Keratinocyte (primary cell): ENCODE measurements at regions not wholly inside any gene's neighbourhood (a gene's known extent, or its start where the extent isn't known, plus 50 kb on each side); places are given as distances from the start of the nearest gene placed in this dataset.

Source experiments
- DNase-seq: peaks from one replicate; pipeline ENCODE4 v3.0.0-alpha.2; 2011; ENCODE audit warnings: low read depth, missing footprints, low spot score
- FAIRE-seq: peaks from 2 replicates; lab custom pipeline; 2011; peaks lifted over from hg19 to GRCh38; lab: Jason Lieb, UNC
- H2AFZ ChIP-seq: 2 replicates; pipeline ENCODE4 v1.6.0; 2012; ENCODE audit warnings: low read length, control low read depth, inconsistent platforms; ENCODE audit not compliant: control insufficient read depth
- H3K27ac ChIP-seq: 2 replicates; pipeline ENCODE4 v1.5.1; 2011; ENCODE audit warnings: low read length; ENCODE audit not compliant: control insufficient read depth, insufficient read depth
- H3K27me3 ChIP-seq: 3 replicates; pipeline ENCODE4 v1.6.0; 2011; ENCODE audit warnings: low read length; ENCODE audit not compliant: control insufficient read depth, insufficient read depth; ENCODE audit errors: extremely low read depth
- H3K36me3 ChIP-seq, 2 experiments: 2 replicates in 1 of 2; 3 replicates in 1 of 2; pipeline ENCODE4 v1.5.1; 2011; ENCODE audit warnings: low read length in 2 of 2, mild to moderate bottlenecking in 1 of 2; ENCODE audit not compliant: control insufficient read depth in 2 of 2, insufficient read depth in 2 of 2; ENCODE audit errors: extremely low read depth in 1 of 2
- H3K4me1 ChIP-seq: 3 replicates; pipeline ENCODE4 v1.5.1; 2011; ENCODE audit warnings: low read length; ENCODE audit not compliant: control insufficient read depth, insufficient read depth; ENCODE audit errors: extremely low read depth
- H3K4me2 ChIP-seq: 3 replicates; pipeline ENCODE4 v1.6.0; 2011; ENCODE audit warnings: low read depth, low read length; ENCODE audit not compliant: control insufficient read depth, insufficient read depth; ENCODE audit errors: extremely low read depth
- H3K4me3 ChIP-seq, 3 experiments: fragments of 200-600 bp in 1 of 3; sonication (generic) in 1 of 3; 2 replicates in 2 of 3; 3 replicates in 1 of 3; pipeline ENCODE4 v1.5.1; 2011 to 2016; ENCODE audit warnings: low read length in 3 of 3, mild to moderate bottlenecking in 3 of 3, control low read depth in 2 of 3, inconsistent platforms in 1 of 3, low read depth in 1 of 3, mixed read lengths in 1 of 3, mixed run types in 1 of 3, moderate library complexity in 1 of 3; ENCODE audit not compliant: control insufficient read depth in 2 of 3, insufficient read depth in 2 of 3; ENCODE audit errors: extremely low read depth in 1 of 3
- H3K79me2 ChIP-seq: 2 replicates; pipeline ENCODE4 v1.6.0; 2012; ENCODE audit warnings: low read length; ENCODE audit not compliant: control insufficient read depth, insufficient read depth
- H3K9ac ChIP-seq: 3 replicates; pipeline ENCODE4 v1.6.0; 2011; ENCODE audit warnings: low read length; ENCODE audit not compliant: control insufficient read depth, insufficient read depth; ENCODE audit errors: extremely low read depth
- H3K9me1 ChIP-seq: 3 replicates; pipeline ENCODE4 v1.6.0; 2011; ENCODE audit warnings: low read length; ENCODE audit not compliant: control insufficient read depth, insufficient read depth; ENCODE audit errors: extremely low read depth
- H3K9me3 ChIP-seq: 2 replicates; pipeline ENCODE4 v1.5.1; 2012; ENCODE audit warnings: low read depth, low read length; ENCODE audit not compliant: control insufficient read depth
- H4K20me1 ChIP-seq: 3 replicates; pipeline ENCODE4 v1.6.0; 2011; ENCODE audit warnings: low read length; ENCODE audit not compliant: control insufficient read depth, insufficient read depth; ENCODE audit errors: extremely low read depth
- EZH2 ChIP-seq: IDR thresholded peaks from one replicate; pipeline ENCODE4 v1.6.1; 2012; ENCODE audit warnings: inconsistent platforms, mild to moderate bottlenecking, low read length, moderate library complexity
- dilution Hi-C: fragments of 300-500 bp; cut with MboI; formaldehyde crosslinking; loops from one replicate; pipeline ENCODE4 v1.7.0; 2020; ENCODE audit warnings: low sequenced_read_pairs; ENCODE audit not compliant: extremely low pct_ligation_motif_present
- TF ChIP-seq, protein P1 (sequence below), 3 experiments: IDR thresholded peaks in 1 of 3; conservative IDR thresholded peaks in 1 of 3; optimal IDR thresholded peaks in 1 of 3; 2 replicates in 2 of 3; 3 replicates in 1 of 3; pipeline versions ENCODE3 to v1.5.1; 2011; ENCODE audit warnings: low read length in 3 of 3, mild to moderate bottlenecking in 3 of 3, moderate library complexity in 2 of 3, control low read depth in 1 of 3, inconsistent platforms in 1 of 3; ENCODE audit not compliant: insufficient read depth in 2 of 3; ENCODE audit errors: extremely low read depth in 1 of 3

DNA sequence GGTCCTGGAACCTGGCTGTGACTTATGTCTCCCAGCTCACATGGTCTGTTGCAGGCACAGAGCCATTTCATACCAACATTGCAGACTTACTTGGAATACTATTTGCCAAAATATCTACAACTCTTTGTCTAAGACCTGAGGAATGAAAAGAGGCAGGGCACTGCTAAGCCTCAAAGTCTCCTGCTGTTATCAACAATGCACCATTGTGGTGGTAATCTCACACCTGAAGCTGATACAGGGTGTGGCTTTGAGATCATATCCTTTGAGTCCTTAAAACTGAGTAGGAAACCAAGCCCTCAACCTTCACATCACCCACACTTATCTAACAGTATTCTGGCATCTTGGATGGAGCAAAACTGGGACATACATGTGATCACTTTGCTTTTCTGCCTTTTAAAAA is 782.0 kb downstream of the EPHA3 start:
- Histone ChIP-seq H3K4me2 (no peak overlapping the region), H3K9me1 (no peaks in the 10 kb centered on the region), H3K4me1 (no peaks in the 10 kb centered on the region), H3K9me3 (no peaks in the 10 kb centered on the region), H2AFZ (no peak overlapping the region), H3K27ac (no peak overlapping the region), H3K79me2 (no peaks in the 10 kb centered on the region), H3K4me3 (no peak overlapping the region), H3K27me3 (no peaks in the 10 kb centered on the region), H4K20me1 (no peaks in the 10 kb centered on the region), H3K36me3 (no peaks in the 10 kb centered on the region), H3K9ac (no peak overlapping the region)
- no peak for FAIRE-seq
- TF ChIP-seq, protein P1, sequence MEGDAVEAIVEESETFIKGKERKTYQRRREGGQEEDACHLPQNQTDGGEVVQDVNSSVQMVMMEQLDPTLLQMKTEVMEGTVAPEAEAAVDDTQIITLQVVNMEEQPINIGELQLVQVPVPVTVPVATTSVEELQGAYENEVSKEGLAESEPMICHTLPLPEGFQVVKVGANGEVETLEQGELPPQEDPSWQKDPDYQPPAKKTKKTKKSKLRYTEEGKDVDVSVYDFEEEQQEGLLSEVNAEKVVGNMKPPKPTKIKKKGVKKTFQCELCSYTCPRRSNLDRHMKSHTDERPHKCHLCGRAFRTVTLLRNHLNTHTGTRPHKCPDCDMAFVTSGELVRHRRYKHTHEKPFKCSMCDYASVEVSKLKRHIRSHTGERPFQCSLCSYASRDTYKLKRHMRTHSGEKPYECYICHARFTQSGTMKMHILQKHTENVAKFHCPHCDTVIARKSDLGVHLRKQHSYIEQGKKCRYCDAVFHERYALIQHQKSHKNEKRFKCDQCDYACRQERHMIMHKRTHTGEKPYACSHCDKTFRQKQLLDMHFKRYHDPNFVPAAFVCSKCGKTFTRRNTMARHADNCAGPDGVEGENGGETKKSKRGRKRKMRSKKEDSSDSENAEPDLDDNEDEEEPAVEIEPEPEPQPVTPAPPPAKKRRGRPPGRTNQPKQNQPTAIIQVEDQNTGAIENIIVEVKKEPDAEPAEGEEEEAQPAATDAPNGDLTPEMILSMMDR (optimal IDR thresholded peaks at IDR 0.05 in 1 of 3, IDR thresholded peaks at IDR 0.05 in 1 of 3, conservative IDR thresholded peaks at IDR 0.05 in 1 of 3; ENCODE audit: extremely low read depth in 1 of 3, insufficient read depth in 2 of 3, low read length in 3 of 3), result no peak
- TF ChIP-seq EZH2, result no peak
- DNase-seq, result no peak
- dilution Hi-C loops, result no loop called here

DNA sequence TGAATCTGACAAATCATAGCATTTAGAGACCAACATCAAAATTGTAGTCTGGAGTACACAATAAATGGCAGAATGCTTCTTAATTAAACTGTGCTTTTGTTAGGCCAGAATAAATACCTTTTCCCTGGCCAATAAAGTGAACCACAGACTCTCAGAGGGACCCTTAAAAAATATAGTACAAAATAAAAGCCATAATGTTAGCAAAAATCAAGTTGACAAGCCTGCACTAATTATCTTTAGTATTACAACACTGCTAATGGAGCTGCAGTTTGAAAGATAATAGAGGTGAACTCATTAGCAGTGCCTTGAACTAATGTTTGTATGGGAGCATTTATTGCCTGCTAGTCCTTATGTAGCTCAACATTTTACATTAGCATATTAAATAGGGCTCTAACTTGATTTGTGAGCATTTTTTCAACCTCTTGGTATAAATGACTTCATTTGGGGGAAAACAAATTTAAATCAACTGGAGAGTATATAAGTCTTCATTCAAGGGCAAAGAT is 801.3 kb downstream of the EPHA3 start:
- no peak for DNase-seq
- Histone ChIP-seq H4K20me1 (no peaks in the 10 kb centered on the region), H3K79me2 (no peaks in the 10 kb centered on the region), H3K9me1 (no peaks in the 10 kb centered on the region), H3K36me3 (no peaks in the 10 kb centered on the region), H2AFZ (no peak overlapping the region), H3K9ac (no peak overlapping the region), H3K4me2 (no peak overlapping the region), H3K27ac (no peak overlapping the region), H3K27me3 (no peaks in the 10 kb centered on the region), H3K9me3 (no peaks in the 10 kb centered on the region), H3K4me3 (no peak overlapping the region), H3K4me1 (no peaks in the 10 kb centered on the region)
- TF ChIP-seq, protein P1 (optimal IDR thresholded peaks at IDR 0.05 in 1 of 3, IDR thresholded peaks at IDR 0.05 in 1 of 3, conservative IDR thresholded peaks at IDR 0.05 in 1 of 3; ENCODE audit: extremely low read depth in 1 of 3, insufficient read depth in 2 of 3, low read length in 3 of 3), result no peak
- no peak for TF ChIP-seq EZH2
- dilution Hi-C loops, result no loop called here
- FAIRE-seq, result no peak
